ENCODE measurements at regions not wholly inside any gene's neighbourhood (a gene's known extent, or its start where the extent isn't known, plus 50 kb on each side); places are given as distances from the start of the nearest gene placed in this dataset.

GRCh38 chr17:5635949-5636348 lies 51.6 kb upstream of the NLRP1 start:
- FAIRE-seq = no peak

GRCh38 chr17:5638596-5638995 lies 54.3 kb upstream of the NLRP1 start:
- no peak for FAIRE-seq

- no peak for FAIRE-seq
Observed at GRCh38 chr17:5640726-5641125, 56.4 kb upstream of the NLRP1 start.

GRCh38 chr17:5642752-5643151 lies 58.4 kb upstream of the NLRP1 start:
- FAIRE-seq = no peak

GRCh38 chr17:5644065-5644464 lies 59.8 kb upstream of the NLRP1 start:
- no peak for FAIRE-seq

GRCh38 chr17:5651348-5651747 lies 67.0 kb upstream of the NLRP1 start:
- FAIRE-seq = no peak

GRCh38 chr17:5661491-5662125 lies 77.3 kb upstream of the NLRP1 start:
- no peak for FAIRE-seq

- FAIRE-seq = no peak
Observed at GRCh38 chr17:5662409-5663085, 78.2 kb upstream of the NLRP1 start.

GRCh38 chr17:5665164-5665563 lies 80.9 kb upstream of the NLRP1 start:
- FAIRE-seq = no peak

- FAIRE-seq = no peak
Observed at GRCh38 chr17:5667871-5668270, 83.6 kb upstream of the NLRP1 start.

- FAIRE-seq = no peak
Observed at GRCh38 chr17:5668557-5669138, 84.3 kb upstream of the NLRP1 start.

GRCh38 chr17:5669191-5669590 lies 84.9 kb upstream of the NLRP1 start:
- no peak for FAIRE-seq

- no peak for FAIRE-seq
Observed at GRCh38 chr17:5672141-5672540, 87.8 kb upstream of the NLRP1 start.

GRCh38 chr17:5672815-5673430 lies 88.6 kb upstream of the NLRP1 start:
- FAIRE-seq = no peak

- no peak for FAIRE-seq
Observed at GRCh38 chr17:5675625-5676421, 91.5 kb upstream of the NLRP1 start.

GRCh38 chr17:5677620-5678019 lies 93.3 kb upstream of the NLRP1 start:
- no peak for FAIRE-seq

GRCh38 chr17:5678171-5678570 lies 93.9 kb upstream of the NLRP1 start:
- no peak for FAIRE-seq

- FAIRE-seq = no peak
Observed at GRCh38 chr17:5680766-5681165, 96.5 kb upstream of the NLRP1 start.

- FAIRE-seq = no peak
Observed at GRCh38 chr17:5683241-5683640, 98.9 kb upstream of the NLRP1 start.

GRCh38 chr17:5686074-5686635 lies 101.8 kb upstream of the NLRP1 start:
- no peak for FAIRE-seq

- no peak for FAIRE-seq
Observed at GRCh38 chr17:5687646-5688045, 103.3 kb upstream of the NLRP1 start.

GRCh38 chr17:5693821-5694220 lies 109.5 kb upstream of the NLRP1 start:
- no peak for FAIRE-seq

- no peak for FAIRE-seq
Observed at GRCh38 chr17:5694551-5694950, 110.2 kb upstream of the NLRP1 start.

All from A204.1 (cell line).